Nephron (organoid): ENCODE measurements at regions not wholly inside any gene's neighbourhood (a gene's known extent, or its start where the extent isn't known, plus 50 kb on each side); places are given as distances from the start of the nearest gene placed in this dataset.

ENCODE experiments used
- H3K27ac Mint-ChIP-seq, 3 experiments: 2 replicates each; pipeline ENCODE4 v1.8.0; 2020; ENCODE audit warnings: mixed read lengths in 3 of 3, mild to moderate bottlenecking in 2 of 3, moderate library complexity in 1 of 3
- H3K27me3 Mint-ChIP-seq: 2 replicates; pipeline ENCODE4 v1.8.0; 2021; ENCODE audit warnings: low read depth, mild to moderate bottlenecking, moderate library complexity, mixed read lengths
- H3K36me3 Mint-ChIP-seq: 2 replicates; pipeline ENCODE4 v1.8.0; 2020; ENCODE audit warnings: low read depth, mixed read lengths
- H3K4me1 Mint-ChIP-seq: 2 replicates; pipeline ENCODE4 v1.8.0; 2020; ENCODE audit warnings: mixed read lengths
- H3K4me3 Mint-ChIP-seq, 3 experiments: 2 replicates each; pipeline ENCODE4 v1.8.0; 2020; ENCODE audit warnings: mild to moderate bottlenecking in 3 of 3, mixed read lengths in 3 of 3, moderate library complexity in 2 of 3
- H3K9me3 Mint-ChIP-seq: 2 replicates; pipeline ENCODE4 v1.8.0; 2020; ENCODE audit warnings: mixed read lengths
- TF ChIP-seq, protein P1 (sequence below), 3 experiments: fragments of 200-600 bp; sonication (generic); IDR thresholded peaks; one replicate each; pipeline ENCODE4 v1.5.0; 2021; ENCODE audit warnings: antibody characterized with exemption in 3 of 3; ENCODE audit not compliant: unreplicated experiment in 3 of 3

DNA sequence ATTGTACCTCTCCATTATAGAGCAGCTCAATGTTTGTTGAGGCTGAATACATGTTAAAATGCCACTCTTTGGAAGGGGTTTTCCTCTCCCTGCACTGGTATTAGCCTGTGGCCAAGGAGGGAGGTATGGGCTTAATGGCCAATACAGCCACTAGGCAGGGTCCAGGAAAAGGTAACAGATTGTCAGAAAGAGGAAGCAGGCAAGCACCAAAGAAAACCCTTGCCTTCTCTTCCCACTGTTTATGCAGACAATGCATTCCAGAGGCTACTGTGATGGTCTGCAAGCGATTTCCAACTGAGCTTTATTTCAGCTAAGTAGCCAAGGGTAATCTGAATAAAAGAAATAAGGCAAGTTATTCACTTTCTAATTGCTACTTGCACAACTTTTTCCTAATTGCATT lies 95.3 kb upstream of the SLC27A6 start:
- H3K27ac Mint-ChIP-seq: no peak overlapping the region
- H3K4me3 Mint-ChIP-seq: no peak overlapping the region
- no peaks in the 10 kb centered on the region for H3K27me3 Mint-ChIP-seq
- no peaks in the 10 kb centered on the region for H3K4me1 Mint-ChIP-seq
- TF ChIP-seq, protein P1, sequence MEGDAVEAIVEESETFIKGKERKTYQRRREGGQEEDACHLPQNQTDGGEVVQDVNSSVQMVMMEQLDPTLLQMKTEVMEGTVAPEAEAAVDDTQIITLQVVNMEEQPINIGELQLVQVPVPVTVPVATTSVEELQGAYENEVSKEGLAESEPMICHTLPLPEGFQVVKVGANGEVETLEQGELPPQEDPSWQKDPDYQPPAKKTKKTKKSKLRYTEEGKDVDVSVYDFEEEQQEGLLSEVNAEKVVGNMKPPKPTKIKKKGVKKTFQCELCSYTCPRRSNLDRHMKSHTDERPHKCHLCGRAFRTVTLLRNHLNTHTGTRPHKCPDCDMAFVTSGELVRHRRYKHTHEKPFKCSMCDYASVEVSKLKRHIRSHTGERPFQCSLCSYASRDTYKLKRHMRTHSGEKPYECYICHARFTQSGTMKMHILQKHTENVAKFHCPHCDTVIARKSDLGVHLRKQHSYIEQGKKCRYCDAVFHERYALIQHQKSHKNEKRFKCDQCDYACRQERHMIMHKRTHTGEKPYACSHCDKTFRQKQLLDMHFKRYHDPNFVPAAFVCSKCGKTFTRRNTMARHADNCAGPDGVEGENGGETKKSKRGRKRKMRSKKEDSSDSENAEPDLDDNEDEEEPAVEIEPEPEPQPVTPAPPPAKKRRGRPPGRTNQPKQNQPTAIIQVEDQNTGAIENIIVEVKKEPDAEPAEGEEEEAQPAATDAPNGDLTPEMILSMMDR (IDR thresholded peaks at IDR 0.05; ENCODE audit: unreplicated experiment in 3 of 3): no peak
- no peaks in the 10 kb centered on the region for H3K36me3 Mint-ChIP-seq
- H3K9me3 Mint-ChIP-seq: no peaks in the 10 kb centered on the region

DNA sequence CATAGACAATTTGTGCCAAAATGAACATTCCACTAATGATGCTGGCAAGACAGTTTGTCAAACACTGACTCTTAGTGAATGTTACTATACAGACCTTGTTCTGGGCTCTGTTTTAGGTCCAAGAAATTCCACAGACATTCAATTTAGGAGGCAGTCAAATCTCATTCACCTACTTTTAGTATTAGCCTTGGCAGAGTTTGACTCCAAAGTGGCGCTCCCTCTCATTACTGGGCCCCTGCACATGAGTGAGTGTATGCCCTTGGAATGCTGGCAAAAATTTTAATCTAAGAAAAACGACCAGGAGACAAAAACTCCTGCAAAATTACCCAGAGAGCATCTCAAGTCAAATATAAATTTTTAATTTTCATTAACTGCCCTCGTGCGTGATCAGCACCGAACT lies 94.9 kb upstream of the SLC27A6 start:
- no peak overlapping the region for H3K27ac Mint-ChIP-seq
- H3K27me3 Mint-ChIP-seq: no peaks in the 10 kb centered on the region
- H3K4me1 Mint-ChIP-seq: no peaks in the 10 kb centered on the region

DNA sequence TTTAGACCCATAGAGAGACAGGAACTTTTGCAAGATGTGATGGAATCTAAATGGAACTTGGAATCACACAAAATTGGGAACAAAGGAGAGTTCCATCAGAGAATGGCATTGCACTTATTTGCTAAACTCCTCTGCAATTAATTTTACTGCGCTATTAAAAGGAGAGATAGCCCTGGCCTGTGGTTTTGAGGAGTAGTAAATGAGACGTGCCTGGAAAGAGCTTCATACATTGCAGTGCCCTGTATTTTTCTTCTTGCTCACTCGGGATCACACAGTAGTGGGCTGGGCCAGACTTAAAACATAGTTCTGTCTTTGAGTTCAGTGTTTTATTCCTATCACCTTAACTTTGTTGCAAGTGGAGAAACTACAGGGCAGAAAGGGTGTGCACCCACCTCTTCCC lies 94.4 kb upstream of the SLC27A6 start:
- H3K4me3 Mint-ChIP-seq: no peak overlapping the region
- H3K27me3 Mint-ChIP-seq: no peaks in the 10 kb centered on the region
- H3K4me1 Mint-ChIP-seq: no peaks in the 10 kb centered on the region

More for the DNA sequence above, 94.9 kb upstream of the SLC27A6 start:
- Mint-ChIP-seq H3K4me3 (no peak overlapping the region), H3K9me3 (no peaks in the 10 kb centered on the region), H3K36me3 (no peaks in the 10 kb centered on the region)
- TF ChIP-seq, protein P1 (IDR thresholded peaks at IDR 0.05; ENCODE audit: unreplicated experiment in 3 of 3): no peak

DNA sequence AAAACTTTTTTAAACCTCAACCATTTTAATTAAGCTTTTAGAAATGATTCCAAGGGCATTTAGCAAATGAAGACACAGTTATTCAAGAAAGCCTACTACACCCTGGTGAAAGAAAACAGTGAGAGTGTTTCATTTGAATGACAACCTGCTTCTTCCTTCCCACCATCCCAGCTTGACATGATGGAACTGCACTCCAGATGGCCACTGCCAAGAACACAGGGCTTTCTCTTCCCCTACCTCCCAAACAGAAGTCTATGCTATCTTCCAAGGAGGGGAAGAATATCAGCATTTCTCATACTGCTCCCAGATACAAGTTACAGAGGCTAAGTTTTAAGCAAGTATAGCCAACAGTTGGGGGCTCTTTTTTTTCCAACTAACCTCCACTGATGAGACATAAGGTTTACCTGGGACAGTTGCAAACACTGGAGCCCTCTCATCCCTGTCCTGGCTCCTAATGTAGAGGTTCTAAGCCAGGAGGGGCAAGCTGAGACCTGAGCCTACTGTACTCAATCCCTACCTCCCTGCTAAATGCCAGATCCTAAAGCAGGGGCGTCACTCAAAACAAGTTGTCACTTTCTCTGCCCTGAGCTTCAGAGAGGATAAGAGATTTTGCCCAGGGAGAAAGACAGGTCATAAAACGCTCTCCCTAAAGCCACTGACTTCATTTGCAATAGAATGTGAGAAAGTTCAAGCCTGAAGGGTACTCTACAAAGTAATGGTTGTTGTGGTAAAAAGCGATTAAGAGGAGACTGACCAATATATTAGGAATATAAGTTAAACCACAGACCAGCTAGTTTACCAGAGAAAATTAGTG lies 88.5 kb upstream of the SLC27A6 start:
- Mint-ChIP-seq H3K27me3 (no peaks in the 10 kb centered on the region), H3K4me3 (no peak overlapping the region), H3K4me1 (peaks cover 4% of the 10 kb centered on the region), H3K9me3 (no peaks in the 10 kb centered on the region), H3K27ac (no peak overlapping the region), H3K36me3 (no peaks in the 10 kb centered on the region)
- TF ChIP-seq, protein P1 (IDR thresholded peaks at IDR 0.05; ENCODE audit: unreplicated experiment in 3 of 3): no peak

More for the DNA sequence above, 94.4 kb upstream of the SLC27A6 start:
- Mint-ChIP-seq H3K9me3 (no peaks in the 10 kb centered on the region), H3K27ac (no peak overlapping the region), H3K36me3 (no peaks in the 10 kb centered on the region)
- TF ChIP-seq, protein P1 (IDR thresholded peaks at IDR 0.05; ENCODE audit: unreplicated experiment in 3 of 3): no peak

DNA sequence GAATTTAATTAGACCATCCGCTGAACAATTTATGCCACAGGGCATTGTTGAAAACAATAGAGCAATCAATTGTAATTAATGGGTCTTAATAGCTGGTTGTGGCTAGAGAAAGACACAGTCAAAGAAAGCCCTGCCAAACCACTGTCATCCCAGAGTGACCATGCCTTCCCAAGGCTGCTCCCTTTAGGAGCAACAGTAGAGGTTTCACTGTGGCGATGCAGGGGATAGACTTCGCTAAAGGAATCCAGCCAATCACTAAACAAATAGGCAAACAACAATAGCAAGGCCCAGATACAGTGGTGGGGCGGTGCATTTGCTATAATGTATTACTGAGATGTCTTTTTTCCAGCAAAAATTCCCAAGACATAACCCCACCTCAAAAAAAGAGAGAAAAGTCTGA lies 87.8 kb upstream of the SLC27A6 start:
- H3K9me3 Mint-ChIP-seq: no peaks in the 10 kb centered on the region
- no peak overlapping the region for H3K27ac Mint-ChIP-seq
- H3K4me3 Mint-ChIP-seq: no peak overlapping the region
- H3K36me3 Mint-ChIP-seq: no peaks in the 10 kb centered on the region
- no peaks in the 10 kb centered on the region for H3K27me3 Mint-ChIP-seq
- peaks cover 4% of the 10 kb centered on the region for H3K4me1 Mint-ChIP-seq
- TF ChIP-seq, protein P1 (IDR thresholded peaks at IDR 0.05; ENCODE audit: unreplicated experiment in 3 of 3): no peak

DNA sequence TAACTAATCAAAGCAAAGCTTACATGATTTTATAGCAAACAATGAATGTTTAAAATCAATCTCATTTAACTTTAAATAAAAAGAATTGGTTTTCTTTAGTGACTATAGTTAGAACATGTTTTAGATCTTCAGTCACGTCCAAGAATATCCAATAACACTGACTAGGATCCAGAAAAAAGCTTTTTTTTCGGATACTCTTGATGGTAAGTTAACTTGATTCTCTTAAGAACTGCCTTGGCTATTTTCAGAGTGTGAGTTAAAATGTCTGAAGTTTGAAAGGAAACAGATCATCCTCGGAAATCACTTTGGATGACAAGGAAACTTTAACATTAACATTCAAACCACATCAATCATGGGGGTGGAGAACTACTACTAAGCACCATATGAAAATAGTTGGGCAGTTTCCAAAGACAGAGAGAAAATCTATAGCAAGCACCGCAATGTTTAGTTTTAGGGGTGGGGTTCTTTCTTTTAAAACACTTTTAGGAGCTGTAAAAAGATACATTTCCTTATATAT lies 83.7 kb upstream of the SLC27A6 start:
- Mint-ChIP-seq H3K27me3 (no peaks in the 10 kb centered on the region), H3K4me3 (no peak overlapping the region), H3K36me3 (no peaks in the 10 kb centered on the region), H3K27ac (peak overlapping the region in 2 of 3 experiments; percentile 11 to 19), H3K4me1 (peaks cover 4% of the 10 kb centered on the region), H3K9me3 (no peaks in the 10 kb centered on the region)
- TF ChIP-seq, protein P1 (IDR thresholded peaks at IDR 0.05; ENCODE audit: unreplicated experiment in 3 of 3): no peak
